Colonic mucosa (tissue), 4 donors: ENCODE measurements at regions not wholly inside any gene's neighbourhood (a gene's known extent, or its start where the extent isn't known, plus 50 kb on each side); places are given as distances from the start of the nearest gene placed in this dataset.

Source experiments
- DNase-seq: peaks from one replicate; pipeline ENCODE4 v3.0.0-alpha.2; 2020
- H3K27ac ChIP-seq: fragments of 200-600 bp; one replicate; pipeline ENCODE4 v1.8.0; 2021
- H3K27me3 ChIP-seq: fragments of 200-600 bp; one replicate; pipeline ENCODE4 v1.8.0; 2021
- H3K36me3 ChIP-seq: fragments of 200-600 bp; one replicate; pipeline ENCODE4 v1.8.0; 2021
- H3K4me1 ChIP-seq: fragments of 200-600 bp; one replicate; pipeline ENCODE4 v1.8.0; 2021; ENCODE audit warnings: mild to moderate bottlenecking
- H3K4me3 ChIP-seq: fragments of 200-600 bp; one replicate; pipeline ENCODE4 v1.8.0; 2021
- H3K9ac ChIP-seq, 2 donors: one replicate each; pipeline ENCODE4 v1.7.0; 2013; ENCODE audit warnings: control low read depth in 2 of 2, low read depth in 2 of 2, low read length in 2 of 2
- H3K9me3 ChIP-seq: fragments of 200-600 bp; one replicate; pipeline ENCODE4 v1.8.0; 2021
- CTCF ChIP-seq: fragments of 200-600 bp; IDR thresholded peaks from one replicate; pipeline ENCODE4 v1.8.0; 2022; ENCODE audit warnings: antibody characterized with exemption, mild to moderate bottlenecking
- intact Hi-C: fragments of 100-400 bp; cut with DNase I; formaldehyde crosslinking; loops from one replicate; pipeline ENCODE4 v1.14.1; 2022
- donor health status: healthy.
- donor health status: DM: no; HTN: no; CAD: no.
- donor health status: DM: no; HTN: no; CAD: no.

DNA sequence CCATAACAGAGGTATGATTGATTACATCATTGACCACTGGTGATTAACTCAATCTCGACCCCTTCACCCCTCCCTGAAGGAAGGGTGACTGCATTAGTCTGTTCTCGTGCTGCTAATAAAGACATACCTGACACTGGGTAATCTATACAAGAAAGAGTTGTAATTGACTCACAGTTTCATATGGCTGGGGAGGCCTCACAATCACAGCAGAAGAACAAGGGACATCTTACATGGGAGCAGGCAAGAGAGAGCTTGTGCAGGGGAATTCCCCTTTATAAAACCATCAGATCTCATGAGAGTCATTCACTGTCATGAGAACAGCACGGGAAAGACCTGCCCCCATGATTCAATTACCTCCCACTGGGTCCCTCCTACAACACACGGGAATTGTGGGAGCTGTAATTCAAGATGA, 55.9 kb upstream of the TMCC3 start:
- no peaks in the 10 kb centered on the region for H3K36me3 ChIP-seq
- intact Hi-C loops = no loop called here
- H3K9ac ChIP-seq = no peak overlapping the region
- H3K9me3 ChIP-seq = no peaks in the 10 kb centered on the region
- no peak overlapping the region for H3K27ac ChIP-seq
- H3K4me1 ChIP-seq = no peaks in the 10 kb centered on the region
- no peak overlapping the region for H3K4me3 ChIP-seq
- TF ChIP-seq CTCF = no peak
- H3K27me3 ChIP-seq = no peaks in the 10 kb centered on the region
- no peak for DNase-seq

DNA sequence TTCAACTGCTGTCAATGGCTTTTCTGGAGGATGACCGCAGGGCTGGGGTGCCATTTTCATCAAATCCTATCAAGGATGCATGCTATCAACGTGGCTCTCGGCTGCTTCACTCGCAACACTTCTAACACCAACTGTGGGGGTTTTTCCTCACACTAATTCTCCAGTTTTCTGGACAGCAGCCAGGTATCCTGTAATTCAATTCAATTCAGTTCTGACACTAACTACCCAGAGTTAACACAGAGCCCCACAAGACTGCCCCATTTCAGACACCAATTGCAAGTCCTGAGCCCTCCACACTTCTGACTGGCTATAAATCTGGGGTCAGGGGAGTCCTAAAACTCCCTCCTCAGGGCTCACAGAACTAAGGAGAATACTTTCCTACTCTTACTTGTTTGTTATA, 55.3 kb upstream of the TMCC3 start:
- no peaks in the 10 kb centered on the region for H3K27me3 ChIP-seq
- no peaks in the 10 kb centered on the region for H3K4me1 ChIP-seq
- H3K9me3 ChIP-seq = no peaks in the 10 kb centered on the region
- no peaks in the 10 kb centered on the region for H3K36me3 ChIP-seq
- TF ChIP-seq CTCF = no peak
- no peak overlapping the region for H3K9ac ChIP-seq
- H3K27ac ChIP-seq = no peak overlapping the region
- no peak overlapping the region for H3K4me3 ChIP-seq
- no peak for DNase-seq
- intact Hi-C loops = no loop called here

GRCh38 chr12:94704452-94705306, 54.3 kb upstream of the TMCC3 start:
- Histone ChIP-seq H3K27ac (no peak overlapping the region), H3K9me3 (no peaks in the 10 kb centered on the region), H3K27me3 (no peaks in the 10 kb centered on the region), H3K4me1 (no peaks in the 10 kb centered on the region), H3K4me3 (no peak overlapping the region), H3K9ac (no peak overlapping the region), H3K36me3 (no peaks in the 10 kb centered on the region)
- intact Hi-C loops = no loop called here
- DNase-seq = no peak
- TF ChIP-seq CTCF = no peak

DNA sequence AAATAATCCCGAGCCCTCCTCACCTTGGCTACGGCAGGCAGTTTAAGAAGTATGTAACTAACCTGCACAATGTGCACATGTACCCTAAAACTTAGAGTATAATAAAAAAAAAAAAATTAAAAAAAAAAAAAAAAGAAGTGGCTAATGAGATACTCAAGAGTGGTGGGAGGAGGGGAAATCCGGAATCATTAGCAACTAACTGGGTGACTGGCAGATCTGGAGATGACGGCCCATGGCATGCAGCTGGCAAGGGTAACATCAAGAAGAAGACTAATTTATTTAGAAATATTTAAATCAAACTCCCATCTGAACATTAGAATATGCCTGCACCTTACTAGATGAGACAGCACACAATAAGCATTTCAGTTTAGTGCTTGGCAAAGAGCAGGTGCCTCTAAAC, 52.3 kb upstream of the TMCC3 start:
- Histone ChIP-seq H3K9ac (no peak overlapping the region), H3K4me1 (no peaks in the 10 kb centered on the region), H3K9me3 (no peaks in the 10 kb centered on the region), H3K27ac (no peak overlapping the region), H3K27me3 (no peaks in the 10 kb centered on the region), H3K36me3 (no peaks in the 10 kb centered on the region), H3K4me3 (no peak overlapping the region)
- no peak for TF ChIP-seq CTCF
- DNase-seq = no peak
- intact Hi-C loops = no loop called here

GRCh38 chr12:94701711-94702110, 51.4 kb upstream of the TMCC3 start:
- intact Hi-C loops = no loop called here
- Histone ChIP-seq H3K27ac (no peak overlapping the region), H3K36me3 (no peaks in the 10 kb centered on the region), H3K27me3 (no peaks in the 10 kb centered on the region), H3K9ac (no peak overlapping the region), H3K4me1 (no peaks in the 10 kb centered on the region), H3K9me3 (no peaks in the 10 kb centered on the region), H3K4me3 (no peak overlapping the region)
- DNase-seq = no peak
- TF ChIP-seq CTCF = no peak
